ENCODE measurements at regions not wholly inside any gene's neighbourhood (a gene's known extent, or its start where the extent isn't known, plus 50 kb on each side); places are given as distances from the start of the nearest gene placed in this dataset.

DNA sequence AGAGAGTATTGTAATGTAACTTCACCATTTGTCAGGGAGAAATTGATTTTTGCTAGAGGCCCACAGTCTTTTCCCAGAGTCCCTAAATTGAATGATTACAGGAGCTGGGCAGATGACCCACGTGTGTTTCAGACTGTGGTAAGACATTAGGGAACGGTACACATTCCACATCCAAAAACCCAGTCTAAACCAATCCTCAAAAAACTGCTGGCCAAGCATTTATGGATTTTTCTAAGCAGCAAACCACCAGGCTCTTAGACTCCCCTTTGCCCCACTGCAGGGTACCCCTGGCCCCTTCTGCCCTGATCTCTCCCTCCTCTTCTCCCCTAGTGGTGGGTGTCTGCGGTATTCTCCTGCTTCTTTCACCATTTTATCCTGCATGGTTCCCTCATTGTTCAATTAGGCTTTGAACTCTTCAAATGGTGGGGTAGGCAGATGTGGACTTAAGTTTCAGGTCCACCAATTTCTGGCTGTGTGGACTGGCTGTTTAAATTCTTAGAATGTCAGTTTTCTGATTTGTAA is 135.5 kb upstream of the SORCS3 start:
- DNase-seq (ENCODE audit: low read depth), result no peak
- H3K4me3 ChIP-seq (ENCODE audit: low read depth, low read length), result no peak overlapping the region
- TF ChIP-seq, protein P1, sequence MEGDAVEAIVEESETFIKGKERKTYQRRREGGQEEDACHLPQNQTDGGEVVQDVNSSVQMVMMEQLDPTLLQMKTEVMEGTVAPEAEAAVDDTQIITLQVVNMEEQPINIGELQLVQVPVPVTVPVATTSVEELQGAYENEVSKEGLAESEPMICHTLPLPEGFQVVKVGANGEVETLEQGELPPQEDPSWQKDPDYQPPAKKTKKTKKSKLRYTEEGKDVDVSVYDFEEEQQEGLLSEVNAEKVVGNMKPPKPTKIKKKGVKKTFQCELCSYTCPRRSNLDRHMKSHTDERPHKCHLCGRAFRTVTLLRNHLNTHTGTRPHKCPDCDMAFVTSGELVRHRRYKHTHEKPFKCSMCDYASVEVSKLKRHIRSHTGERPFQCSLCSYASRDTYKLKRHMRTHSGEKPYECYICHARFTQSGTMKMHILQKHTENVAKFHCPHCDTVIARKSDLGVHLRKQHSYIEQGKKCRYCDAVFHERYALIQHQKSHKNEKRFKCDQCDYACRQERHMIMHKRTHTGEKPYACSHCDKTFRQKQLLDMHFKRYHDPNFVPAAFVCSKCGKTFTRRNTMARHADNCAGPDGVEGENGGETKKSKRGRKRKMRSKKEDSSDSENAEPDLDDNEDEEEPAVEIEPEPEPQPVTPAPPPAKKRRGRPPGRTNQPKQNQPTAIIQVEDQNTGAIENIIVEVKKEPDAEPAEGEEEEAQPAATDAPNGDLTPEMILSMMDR (conservative IDR thresholded peaks at IDR 0.05; ENCODE audit: low read depth, low read length), result no peak

DNA sequence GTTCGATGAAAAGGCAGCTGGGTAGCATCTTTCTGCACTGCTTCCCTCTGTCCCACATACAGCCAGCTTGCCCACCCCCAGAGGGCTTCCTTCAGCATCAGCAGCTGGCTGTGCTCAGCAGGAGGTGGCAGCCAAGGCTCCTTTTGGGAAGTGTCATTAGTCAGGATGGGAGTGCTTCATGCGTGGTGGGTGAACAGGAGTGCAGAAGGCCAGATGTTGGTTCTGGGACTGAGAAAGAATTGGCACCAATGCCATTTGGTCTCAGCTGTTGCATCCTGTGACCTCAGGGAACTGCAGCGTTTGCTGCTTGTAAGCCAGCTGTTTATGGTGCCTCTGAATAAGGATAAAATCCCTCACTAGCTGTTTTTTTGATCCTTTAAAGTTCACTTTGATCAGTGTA is 131.1 kb upstream of the SORCS3 start:
- TF ChIP-seq, protein P1 (conservative IDR thresholded peaks at IDR 0.05; ENCODE audit: low read depth, low read length), result no peak

DNA sequence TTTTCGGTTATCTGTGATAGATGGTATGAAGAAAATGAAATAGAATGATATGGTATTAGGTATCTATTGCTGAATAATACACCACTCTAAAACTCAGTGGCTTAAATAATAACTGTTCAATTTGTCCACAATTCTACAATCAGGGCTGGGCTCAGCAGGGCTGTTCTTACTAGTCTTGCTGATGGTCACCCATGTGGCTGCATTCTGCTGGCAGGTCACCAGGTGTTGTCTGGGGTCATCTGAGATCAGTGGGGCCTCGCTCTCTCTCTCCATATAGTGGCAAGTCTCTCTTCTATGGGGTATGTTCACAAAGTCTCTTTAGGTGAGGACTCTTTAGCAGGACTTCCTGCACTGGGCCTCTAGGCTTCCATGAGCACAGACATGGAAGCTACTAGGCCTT is 130.4 kb upstream of the SORCS3 start:
- TF ChIP-seq, protein P1 (conservative IDR thresholded peaks at IDR 0.05; ENCODE audit: low read depth, low read length), result no peak
- no peak for DNase-seq (ENCODE audit: low read depth)
- H3K4me3 ChIP-seq (ENCODE audit: low read depth, low read length), result no peak overlapping the region

More for the DNA sequence above, 131.1 kb upstream of the SORCS3 start:
- DNase-seq (ENCODE audit: low read depth), result no peak
- H3K4me3 ChIP-seq (ENCODE audit: low read depth, low read length), result no peak overlapping the region

DNA sequence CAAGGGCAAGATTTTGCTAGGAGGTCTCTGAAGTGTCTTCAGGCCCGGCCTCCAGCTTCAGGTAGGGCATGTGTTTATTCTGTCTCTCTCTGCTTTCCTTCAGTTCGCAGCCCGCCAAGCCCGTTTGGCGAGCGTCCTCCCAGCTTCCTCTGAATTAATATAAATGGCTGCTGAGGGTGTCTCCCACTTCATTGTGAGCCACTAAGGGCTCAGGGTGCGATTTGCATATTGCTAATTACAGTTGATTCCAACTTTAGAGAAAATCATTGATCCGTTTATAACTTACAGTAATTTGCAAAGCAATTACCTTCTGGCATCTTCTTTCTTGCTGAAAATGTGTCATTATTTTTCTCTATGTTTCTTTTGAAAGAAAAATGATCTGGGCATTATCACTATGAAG is 128.3 kb upstream of the SORCS3 start:
- no peak for DNase-seq (ENCODE audit: low read depth)
- TF ChIP-seq, protein P1 (conservative IDR thresholded peaks at IDR 0.05; ENCODE audit: low read depth, low read length), result no peak
- no peak overlapping the region for H3K4me3 ChIP-seq (ENCODE audit: low read depth, low read length)

DNA sequence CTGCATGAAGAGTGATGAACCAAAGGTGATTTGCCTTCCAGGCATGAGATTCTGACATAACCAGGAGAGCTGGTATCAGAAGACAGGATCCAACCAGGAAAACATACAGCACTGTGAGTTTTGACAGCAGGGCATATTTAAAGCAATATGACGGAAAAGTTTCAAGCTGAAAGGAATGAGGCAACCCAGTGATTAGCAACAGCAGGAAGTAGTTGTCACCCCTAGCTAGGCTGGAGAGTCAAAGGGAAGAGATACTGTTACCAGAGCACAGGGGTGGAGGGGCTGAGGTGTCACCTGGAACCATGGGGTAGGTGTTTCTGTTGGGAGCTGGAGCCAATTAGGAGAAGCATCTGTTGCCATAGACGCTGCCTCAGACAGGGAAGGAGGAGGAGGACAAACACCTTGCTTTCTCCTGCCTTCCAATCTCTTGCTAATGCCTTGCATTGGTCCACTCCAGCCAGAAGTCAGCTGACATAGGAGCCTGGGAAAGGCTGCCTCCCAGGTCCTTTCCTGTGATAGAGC is 125.4 kb upstream of the SORCS3 start:
- TF ChIP-seq, protein P1 (conservative IDR thresholded peaks at IDR 0.05; ENCODE audit: low read depth, low read length), result no peak
- no peak overlapping the region for H3K4me3 ChIP-seq (ENCODE audit: low read depth, low read length)
- DNase-seq (ENCODE audit: low read depth), result no peak

DNA sequence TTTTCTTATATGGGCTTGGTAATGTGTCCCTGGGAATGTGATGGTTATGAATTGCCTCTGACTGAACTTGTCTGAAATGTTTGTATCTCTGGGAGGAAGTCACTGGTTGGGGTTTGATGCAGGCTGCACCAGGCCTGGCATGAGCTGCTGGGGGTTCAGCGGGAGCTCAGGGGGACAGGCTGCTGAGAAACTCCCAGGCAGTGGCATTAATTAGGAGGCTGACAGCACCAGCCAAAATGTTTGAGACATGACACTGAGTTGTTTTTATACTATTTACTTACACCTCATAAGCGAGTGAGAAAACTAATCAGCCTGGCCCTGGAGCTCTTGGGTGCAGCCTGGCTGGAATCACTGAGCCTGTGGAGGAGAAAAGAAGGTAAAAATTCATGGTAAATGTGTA is 124.1 kb upstream of the SORCS3 start:
- TF ChIP-seq, protein P1 (conservative IDR thresholded peaks at IDR 0.05; ENCODE audit: low read depth, low read length), result no peak
- H3K4me3 ChIP-seq (ENCODE audit: low read depth, low read length), result no peak overlapping the region
- no peak for DNase-seq (ENCODE audit: low read depth)

DNA sequence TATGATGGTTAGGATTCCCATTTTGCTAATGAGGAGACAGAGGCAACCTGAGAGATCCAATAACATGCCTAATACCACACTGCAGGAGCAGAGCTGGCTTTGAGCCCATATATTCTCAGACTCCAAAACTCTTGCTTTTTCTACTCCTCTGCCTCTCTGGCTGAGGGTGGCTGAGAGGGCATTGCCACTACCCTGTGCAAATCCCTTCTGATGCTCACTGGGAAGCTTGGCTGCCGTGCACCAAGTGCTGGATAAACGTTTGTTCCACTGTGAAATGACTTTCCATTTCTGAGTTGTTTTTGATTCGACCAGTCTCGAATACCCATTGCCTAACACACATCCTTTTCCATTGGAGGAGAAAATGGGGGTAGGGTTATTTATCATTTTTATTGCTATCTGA is 123.1 kb upstream of the SORCS3 start:
- TF ChIP-seq, protein P1 (conservative IDR thresholded peaks at IDR 0.05; ENCODE audit: low read depth, low read length), result no peak
- DNase-seq (ENCODE audit: low read depth), result no peak
- no peak overlapping the region for H3K4me3 ChIP-seq (ENCODE audit: low read depth, low read length)
